ENCODE measurements at regions not wholly inside any gene's neighbourhood (a gene's known extent, or its start where the extent isn't known, plus 50 kb on each side); places are given as distances from the start of the nearest gene placed in this dataset.

GRCh38 chr16:79772048-79772447, 171.5 kb upstream of the MAF start:
- Histone ChIP-seq H3K4me1 (replicated peaks in 1 of 2) (peaks cover 17 to 21% of the 10 kb centered on the region in 2 donors), H3K4me3 (no peak overlapping the region), H3K27me3 (no peaks in the 10 kb centered on the region), H3K27ac (no peak overlapping the region), H3K9me3 (replicated peaks in 1 of 3) (no peaks in the 10 kb centered on the region), H3K36me3 (replicated peaks in 1 of 2) (no peaks in the 10 kb centered on the region)
- no peak for TF ChIP-seq POLR2A (IDR thresholded peaks at IDR 0.05)
- TF ChIP-seq CTCF (IDR thresholded peaks at IDR 0.05), result no peak
- 82 to 94% (median 89%) methylated on average over 4 of the region's 4 CpGs for WGBS, 4 donors
- DNase-seq, result no peak
- intact Hi-C loops (cut with DNase I), result no loop called here

GRCh38 chr16:79770244-79771064, 169.9 kb upstream of the MAF start:
- intact Hi-C loops (cut with DNase I), result no loop called here
- WGBS, 4 donors, result 0 to 1% (median 1%) methylated on average over 21 to 59 of the region's 59 CpGs

GRCh38 chr16:79769928-79770243, 169.3 kb upstream of the MAF start:
- peak overlapping the region in 4 of 5 donors; percentile 47 to 96 (median 78) for H3K27ac ChIP-seq
- peaks cover 17 to 21% of the 10 kb centered on the region in 2 donors for H3K4me1 ChIP-seq (replicated peaks in 1 of 2)
- TF ChIP-seq CTCF (IDR thresholded peaks at IDR 0.05), result no peak
- no peak for TF ChIP-seq POLR2A (IDR thresholded peaks at IDR 0.05)
- H3K4me3 ChIP-seq, result peak overlapping the region in 3 of 4 donors; percentile 56 to 80 (median 60)
- no peaks in the 10 kb centered on the region for H3K27me3 ChIP-seq
- no peaks in the 10 kb centered on the region for H3K9me3 ChIP-seq (replicated peaks in 1 of 3)
- no peak for DNase-seq
- WGBS, 4 donors, result 5 to 30% (median 20%) methylated on average over 5 to 6 of the region's 6 CpGs
- no peaks in the 10 kb centered on the region for H3K36me3 ChIP-seq (replicated peaks in 1 of 2)
- intact Hi-C loops (cut with DNase I), result no loop called here

More at GRCh38 chr16:79770244-79771064, 169.9 kb upstream of the MAF start:
- Histone ChIP-seq H3K36me3 (replicated peaks in 1 of 2) (no peaks in the 10 kb centered on the region), H3K27me3 (no peaks in the 10 kb centered on the region), H3K9me3 (replicated peaks in 1 of 3) (no peaks in the 10 kb centered on the region), H3K4me1 (replicated peaks in 1 of 2) (peaks cover 17 to 21% of the 10 kb centered on the region in 2 donors), H3K27ac (peak overlapping the region; percentile 36 to 96 (median 77)), H3K4me3 (peak overlapping the region in 3 of 4 donors; percentile 60 to 89 (median 80))
- peak; percentile 90 to 95 (median 94) for DNase-seq
- no peak for TF ChIP-seq CTCF (IDR thresholded peaks at IDR 0.05)

GRCh38 chr16:79769270-79769927, 168.9 kb upstream of the MAF start:
- WGBS, 4 donors, result 72 to 85% (median 81%) methylated on average over 4 of the region's 4 CpGs
- intact Hi-C loops (cut with DNase I), result no loop called here
- DNase-seq, result no peak
- no peaks in the 10 kb centered on the region for H3K36me3 ChIP-seq (replicated peaks in 1 of 2)
- peak overlapping the region in 4 of 5 donors; percentile 33 to 96 (median 78) for H3K27ac ChIP-seq
- no peaks in the 10 kb centered on the region for H3K9me3 ChIP-seq (replicated peaks in 1 of 3)
- H3K27me3 ChIP-seq, result no peaks in the 10 kb centered on the region
- H3K4me1 ChIP-seq (replicated peaks in 1 of 2), result peaks cover 17 to 21% of the 10 kb centered on the region in 2 donors
- H3K4me3 ChIP-seq, result peak overlapping the region in 1 of 4 donors; percentile 80
- no peak for TF ChIP-seq CTCF (IDR thresholded peaks at IDR 0.05)
- TF ChIP-seq POLR2A (IDR thresholded peaks at IDR 0.05), result no peak
